Fibroblast of skin of left quadriceps (primary cell): ENCODE measurements at regions not wholly inside any gene's neighbourhood (a gene's known extent, or its start where the extent isn't known, plus 50 kb on each side); places are given as distances from the start of the nearest gene placed in this dataset.
"Not testable (repeated sequence)": the region's sequence is repeated elsewhere in the genome, so short reads cannot be mapped to it uniquely, and the experiment has no call there.

ENCODE experiments used
- DNase-seq, 2 experiments: peaks; one replicate each; pipeline ENCODE4 v3.0.0-alpha.2; 2013; ENCODE audit warnings: low read depth in 2 of 2

- no peak for DNase-seq
Observed at GRCh38 chr1:157460381-157460780, 91.9 kb downstream of the FCRL5 start.

- DNase-seq: no peak
Observed at GRCh38 chr1:157457279-157457678, 95.0 kb downstream of the FCRL5 start.

- no peak for DNase-seq
Observed at GRCh38 chr1:157455318-157455717, 97.0 kb downstream of the FCRL5 start.

GRCh38 chr1:157450106-157450505 lies 102.2 kb downstream of the FCRL5 start:
- no peak for DNase-seq

- DNase-seq: no peak
Observed at GRCh38 chr1:157448636-157449035, 103.7 kb downstream of the FCRL5 start.

GRCh38 chr1:157446356-157446755 lies 106.0 kb downstream of the FCRL5 start:
- DNase-seq: not testable (repeated sequence)

- not testable (repeated sequence) for DNase-seq
Observed at GRCh38 chr1:157445616-157446140, 106.6 kb downstream of the FCRL5 start.

- DNase-seq: no peak
Observed at GRCh38 chr1:157442065-157442464, 110.2 kb downstream of the FCRL5 start.

GRCh38 chr1:157439302-157439954 lies 112.9 kb downstream of the FCRL5 start:
- DNase-seq: no peak

GRCh38 chr1:157438613-157439012 lies 113.7 kb downstream of the FCRL5 start:
- peak in 1 of 2 experiments; percentile 4 for DNase-seq

- DNase-seq: peak in 1 of 2 experiments; percentile 15
Observed at GRCh38 chr1:157438146-157438545, 114.2 kb downstream of the FCRL5 start.

GRCh38 chr1:157437296-157437695 lies 115.0 kb downstream of the FCRL5 start:
- no peak for DNase-seq

- DNase-seq: no peak
Observed at GRCh38 chr1:157431751-157432150, 120.6 kb downstream of the FCRL5 start.

- DNase-seq: no peak
Observed at GRCh38 chr1:157429601-157430240, 122.6 kb downstream of the FCRL5 start.

- DNase-seq: not testable (repeated sequence)
Observed at GRCh38 chr1:157423764-157424163, 128.6 kb downstream of the FCRL5 start.

- DNase-seq: no peak
Observed at GRCh38 chr1:157419845-157420542, 132.3 kb downstream of the FCRL5 start.

GRCh38 chr1:157418659-157419058 lies 133.7 kb downstream of the FCRL5 start:
- DNase-seq: no peak

- DNase-seq: no peak
Observed at GRCh38 chr1:157418231-157418630, 134.1 kb downstream of the FCRL5 start.

- no peak for DNase-seq
Observed at GRCh38 chr1:157415661-157416060, 136.7 kb downstream of the FCRL5 start.

- DNase-seq: no peak
Observed at GRCh38 chr1:157412308-157412707, 140.0 kb downstream of the FCRL5 start.

- DNase-seq: no peak
Observed at GRCh38 chr1:157411769-157412168, 140.5 kb downstream of the FCRL5 start.

- no peak for DNase-seq
Observed at GRCh38 chr1:157411064-157411463, 141.3 kb downstream of the FCRL5 start.

- no peak for DNase-seq
Observed at GRCh38 chr1:157410457-157410856, 141.9 kb downstream of the FCRL5 start.
